GM12891 (cell line): ENCODE measurements at regions not wholly inside any gene's neighbourhood (a gene's known extent, or its start where the extent isn't known, plus 50 kb on each side); places are given as distances from the start of the nearest gene placed in this dataset.
"Not testable (repeated sequence)": the region's sequence is repeated elsewhere in the genome, so short reads cannot be mapped to it uniquely, and the experiment has no call there.

Experiments used
- DNase-seq: peaks from one replicate; pipeline ENCODE4 v3.0.0; 2011; ENCODE audit warnings: low spot score; ENCODE audit not compliant: insufficient read length
- FAIRE-seq: peaks from 2 replicates; lab custom pipeline; 2011; peaks lifted over from hg19 to GRCh38; lab: Jason Lieb, UNC
- PAX5 ChIP-seq: IDR thresholded peaks from 2 replicates; pipeline ENCODE4 v1.6.1; 2011; ENCODE audit warnings: low read length, moderate library complexity, mild to moderate bottlenecking; ENCODE audit not compliant: insufficient read depth, severe bottlenecking
- POLR2A ChIP-seq: IDR thresholded peaks from 2 replicates; pipeline ENCODE4 v1.6.1; 2011; ENCODE audit warnings: low read depth, low read length, control low read depth
- POLR2AphosphoS5 ChIP-seq: IDR thresholded peaks from 2 replicates; pipeline ENCODE4 v1.6.1; 2011; ENCODE audit warnings: low read depth, low read length, control low read depth
- POU2F2 ChIP-seq: IDR thresholded peaks from 2 replicates; pipeline ENCODE4 v1.6.1; 2011; ENCODE audit warnings: low read depth, mild to moderate bottlenecking, control low read depth, low read length, moderate library complexity
- SPI1 ChIP-seq: IDR thresholded peaks from 2 replicates; pipeline ENCODE4 v1.6.1; 2011; ENCODE audit warnings: low read depth, low read length, control low read depth
- TAF1 ChIP-seq: IDR thresholded peaks from 2 replicates; pipeline ENCODE4 v1.6.1; 2011; ENCODE audit warnings: low read depth, low read length, control low read depth

DNA sequence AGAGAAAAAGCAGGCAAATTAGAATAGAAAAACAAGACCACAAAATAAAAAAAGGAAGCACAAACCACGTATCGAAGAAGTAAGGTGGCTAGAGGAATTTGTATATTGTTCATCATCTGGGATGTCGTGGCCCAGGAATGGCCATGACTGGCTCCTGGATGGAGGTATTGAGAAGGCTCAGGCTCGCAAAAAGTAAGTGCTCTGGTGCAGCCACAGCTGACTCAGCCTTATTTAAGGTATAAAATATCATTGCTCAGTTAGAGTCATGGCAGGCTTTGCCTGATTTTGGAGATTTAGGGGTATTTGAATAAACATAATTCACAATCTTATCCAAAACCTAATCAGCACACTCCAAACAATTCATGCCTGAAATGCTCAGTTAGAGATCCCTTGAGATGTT, 78.4 kb upstream of the FANCL start:
- FAIRE-seq (no peak), DNase-seq (no peak)
- TF ChIP-seq POLR2A (no peak), PAX5 (no peak), POU2F2 (no peak), POLR2AphosphoS5 (no peak), TAF1 (no peak), SPI1 (no peak)

GRCh38 chr2:58318949-58319348, 77.8 kb upstream of the FANCL start:
- not testable (repeated sequence) for FAIRE-seq, DNase-seq

- DNase-seq: no peak
- FAIRE-seq: no peak
- no peak for TF ChIP-seq SPI1
- TF ChIP-seq POLR2A: no peak
- no peak for TF ChIP-seq POU2F2
- TF ChIP-seq TAF1: no peak
- no peak for TF ChIP-seq PAX5
- TF ChIP-seq POLR2AphosphoS5: no peak
Observed at GRCh38 chr2:58313926-58314325, 72.8 kb upstream of the FANCL start.

GRCh38 chr2:58308435-58308834, 67.3 kb upstream of the FANCL start:
- no peak for TF ChIP-seq POU2F2
- TF ChIP-seq PAX5: no peak
- no peak for TF ChIP-seq SPI1
- TF ChIP-seq POLR2AphosphoS5: no peak
- no peak for TF ChIP-seq TAF1
- no peak for TF ChIP-seq POLR2A
- no peak for FAIRE-seq

DNA sequence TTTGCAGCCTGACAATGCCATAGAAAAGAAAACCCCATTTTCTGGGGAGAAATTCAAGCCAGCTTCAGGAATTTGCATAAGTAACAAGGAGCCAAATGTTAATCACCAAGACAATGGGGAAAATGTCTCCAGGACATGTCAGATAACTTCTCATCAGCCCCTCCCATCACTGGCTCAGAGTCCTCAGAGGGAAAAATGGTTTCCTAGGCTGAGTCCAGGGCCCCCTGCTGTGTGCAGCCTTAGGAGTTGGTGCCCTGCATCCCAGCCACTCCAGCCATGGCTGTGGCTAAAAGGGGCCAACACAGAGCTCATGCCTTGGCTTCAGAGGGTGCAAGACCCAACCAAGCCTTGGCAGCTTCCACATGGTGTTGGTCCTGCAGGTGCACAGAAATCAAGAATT, 63.7 kb upstream of the FANCL start:
- no peak for DNase-seq
- no peak for TF ChIP-seq POLR2AphosphoS5
- no peak for TF ChIP-seq TAF1
- no peak for TF ChIP-seq SPI1
- TF ChIP-seq PAX5: no peak
- TF ChIP-seq POU2F2: no peak
- no peak for TF ChIP-seq POLR2A
- no peak for FAIRE-seq

More at GRCh38 chr2:58308435-58308834, 67.3 kb upstream of the FANCL start:
- no peak for DNase-seq

DNA sequence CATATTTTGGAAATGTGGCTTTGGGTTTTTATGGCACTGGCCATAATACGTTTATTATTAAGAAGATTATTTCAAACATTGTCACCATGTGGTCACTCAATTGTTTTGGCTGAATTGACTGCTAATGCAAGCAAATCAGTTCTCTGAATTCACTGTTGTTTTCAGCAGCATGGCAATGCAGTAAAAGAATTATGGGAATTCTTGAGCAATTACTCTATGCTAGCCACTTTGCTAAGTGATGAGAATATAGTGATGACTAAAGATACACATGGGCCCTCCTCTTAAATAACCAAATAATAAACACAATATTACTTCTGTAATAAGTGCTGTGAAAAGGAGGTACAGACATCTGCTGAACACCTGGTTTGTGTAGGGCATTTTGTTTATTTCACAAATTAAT, 58.0 kb upstream of the FANCL start:
- DNase-seq (no peak), FAIRE-seq (no peak)
- TF ChIP-seq SPI1 (no peak), TAF1 (no peak), POU2F2 (no peak), POLR2AphosphoS5 (no peak), PAX5 (no peak), POLR2A (no peak)

DNA sequence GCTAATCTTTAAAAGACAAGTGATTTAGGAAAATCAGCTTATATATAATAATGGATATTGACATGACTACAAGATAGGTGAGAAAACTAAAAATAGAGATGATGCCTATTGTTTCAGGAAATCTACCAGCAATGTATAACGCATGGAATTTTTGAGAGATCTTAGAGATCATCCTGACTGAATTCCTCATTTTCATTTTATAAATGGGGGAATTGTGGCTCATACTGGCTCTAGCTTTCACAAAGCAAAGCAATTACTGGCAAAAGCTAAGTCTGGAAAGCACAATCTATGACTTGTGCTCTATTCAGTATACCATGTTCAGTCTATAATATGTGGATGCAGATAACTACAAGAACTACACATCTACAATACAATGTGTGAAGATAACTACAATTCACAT, 51.9 kb upstream of the FANCL start:
- DNase-seq: no peak
- TF ChIP-seq PAX5 (no peak), SPI1 (no peak), POU2F2 (no peak), POLR2A (no peak), POLR2AphosphoS5 (no peak), TAF1 (no peak)
- FAIRE-seq: no peak

GRCh38 chr2:58291726-58292438, 50.8 kb upstream of the FANCL start:
- DNase-seq: no peak
- no peak for FAIRE-seq
- no peak for TF ChIP-seq POU2F2
- no peak for TF ChIP-seq SPI1
- no peak for TF ChIP-seq PAX5
- no peak for TF ChIP-seq POLR2AphosphoS5
- no peak for TF ChIP-seq POLR2A
- no peak for TF ChIP-seq TAF1
